HG03342 (cell line): ENCODE measurements at regions not wholly inside any gene's neighbourhood (a gene's known extent, or its start where the extent isn't known, plus 50 kb on each side); places are given as distances from the start of the nearest gene placed in this dataset.

ENCODE experiments used
- ATAC-seq: cut with Tn5 transposase; IDR thresholded peaks from one replicate; pipeline ENCODE4 v1.9.1; 2021; ENCODE audit warnings: mild to moderate bottlenecking, moderate library complexity; ENCODE audit not compliant: unreplicated experiment

GRCh38 chr2:52776571-52776970, 991.0 kb upstream of the CHAC2 start:
- no peak for ATAC-seq

- no peak for ATAC-seq
These were observed 991.9 kb upstream of the CHAC2 start for GRCh38 chr2:52775674-52776073.

GRCh38 chr2:52765735-52766134, 1001.9 kb upstream of the CHAC2 start:
- ATAC-seq: no peak

- no peak for ATAC-seq
These were observed 1017.8 kb upstream of the CHAC2 start for GRCh38 chr2:52749764-52750163.

GRCh38 chr2:52745144-52745543, 1022.5 kb upstream of the CHAC2 start:
- ATAC-seq: no peak

- no peak for ATAC-seq
These were observed 1034.7 kb upstream of the CHAC2 start for GRCh38 chr2:52732849-52733395.

GRCh38 chr2:52724585-52724984, 1043.0 kb upstream of the CHAC2 start:
- ATAC-seq: no peak

- no peak for ATAC-seq
These were observed 1049.8 kb upstream of the CHAC2 start for GRCh38 chr2:52717836-52718235.

- ATAC-seq: no peak
These were observed 1056.6 kb upstream of the CHAC2 start for GRCh38 chr2:52710810-52711618.

- ATAC-seq: no peak
These were observed 1063.4 kb upstream of the CHAC2 start for GRCh38 chr2:52704251-52704650.

- no peak for ATAC-seq
These were observed 1064.6 kb upstream of the CHAC2 start for GRCh38 chr2:52703004-52703403.

GRCh38 chr2:52698408-52698807, 1069.2 kb upstream of the CHAC2 start:
- ATAC-seq: no peak

GRCh38 chr2:52697690-52698089, 1069.9 kb upstream of the CHAC2 start:
- ATAC-seq: no peak

GRCh38 chr2:52695731-52696130, 1071.9 kb upstream of the CHAC2 start:
- no peak for ATAC-seq

GRCh38 chr2:52686935-52687334, 1080.7 kb upstream of the CHAC2 start:
- no peak for ATAC-seq

GRCh38 chr2:52676056-52676455, 1091.5 kb upstream of the CHAC2 start:
- ATAC-seq: no peak

- no peak for ATAC-seq
These were observed 1098.9 kb upstream of the CHAC2 start for GRCh38 chr2:52668724-52669123.

GRCh38 chr2:52659546-52659945, 1108.1 kb upstream of the CHAC2 start:
- no peak for ATAC-seq

- ATAC-seq: no peak
These were observed 1109.0 kb upstream of the CHAC2 start for GRCh38 chr2:52658598-52658997.

GRCh38 chr2:52639692-52640091, 1127.9 kb upstream of the CHAC2 start:
- ATAC-seq: no peak

- ATAC-seq: no peak
These were observed 1135.1 kb upstream of the CHAC2 start for GRCh38 chr2:52632543-52632942.

- no peak for ATAC-seq
These were observed 1137.7 kb upstream of the CHAC2 start for GRCh38 chr2:52629944-52630343.

GRCh38 chr2:52629531-52629930, 1138.1 kb upstream of the CHAC2 start:
- ATAC-seq: no peak
